ENCODE measurements at regions not wholly inside any gene's neighbourhood (a gene's known extent, or its start where the extent isn't known, plus 50 kb on each side); places are given as distances from the start of the nearest gene placed in this dataset.

DNA sequence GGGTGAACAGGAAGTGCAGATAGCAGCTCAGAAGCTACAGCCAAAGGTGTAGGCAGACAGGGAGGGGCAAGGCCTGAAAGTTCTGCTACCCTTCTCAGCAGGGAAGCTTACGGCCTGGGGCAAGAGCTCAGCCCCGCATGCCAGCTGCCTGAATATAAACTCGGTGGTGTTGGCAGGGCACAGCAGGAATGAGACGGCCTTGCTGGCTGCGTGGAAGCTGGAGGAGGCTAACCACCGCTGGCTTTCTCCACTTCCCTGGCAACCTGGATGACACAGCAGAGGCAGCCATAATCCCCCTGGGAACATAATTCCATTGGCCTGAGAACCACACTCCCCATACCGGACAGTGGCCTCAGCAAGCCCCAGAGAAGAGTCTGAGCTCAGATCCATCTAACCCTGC is 81.9 kb upstream of the PRRC2C start:
- TF ChIP-seq EZH2 (IDR thresholded peaks at IDR 0.05): no peak
- TF ChIP-seq, protein P1, sequence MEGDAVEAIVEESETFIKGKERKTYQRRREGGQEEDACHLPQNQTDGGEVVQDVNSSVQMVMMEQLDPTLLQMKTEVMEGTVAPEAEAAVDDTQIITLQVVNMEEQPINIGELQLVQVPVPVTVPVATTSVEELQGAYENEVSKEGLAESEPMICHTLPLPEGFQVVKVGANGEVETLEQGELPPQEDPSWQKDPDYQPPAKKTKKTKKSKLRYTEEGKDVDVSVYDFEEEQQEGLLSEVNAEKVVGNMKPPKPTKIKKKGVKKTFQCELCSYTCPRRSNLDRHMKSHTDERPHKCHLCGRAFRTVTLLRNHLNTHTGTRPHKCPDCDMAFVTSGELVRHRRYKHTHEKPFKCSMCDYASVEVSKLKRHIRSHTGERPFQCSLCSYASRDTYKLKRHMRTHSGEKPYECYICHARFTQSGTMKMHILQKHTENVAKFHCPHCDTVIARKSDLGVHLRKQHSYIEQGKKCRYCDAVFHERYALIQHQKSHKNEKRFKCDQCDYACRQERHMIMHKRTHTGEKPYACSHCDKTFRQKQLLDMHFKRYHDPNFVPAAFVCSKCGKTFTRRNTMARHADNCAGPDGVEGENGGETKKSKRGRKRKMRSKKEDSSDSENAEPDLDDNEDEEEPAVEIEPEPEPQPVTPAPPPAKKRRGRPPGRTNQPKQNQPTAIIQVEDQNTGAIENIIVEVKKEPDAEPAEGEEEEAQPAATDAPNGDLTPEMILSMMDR (IDR thresholded peaks at IDR 0.05): no peak
- TF ChIP-seq EZH2phosphoT487 (IDR thresholded peaks at IDR 0.05): no peak
